ENCODE measurements at regions not wholly inside any gene's neighbourhood (a gene's known extent, or its start where the extent isn't known, plus 50 kb on each side); places are given as distances from the start of the nearest gene placed in this dataset.

GRCh38 chr5:164002628-164003027 lies 497.2 kb downstream of the MAT2B start:
- TF ChIP-seq CEBPB (IDR thresholded peaks at IDR 0.05; ENCODE audit: borderline replicate concordance in 1 of 2, low read depth in 2 of 2, low read length in 2 of 2) (no peak), NBN (IDR thresholded peaks at IDR 0.05) (no peak), EED (IDR thresholded peaks at IDR 0.05; ENCODE audit: low read depth) (no peak), CTCF (IDR thresholded peaks at IDR 0.05 in 2 of 3, conservative IDR thresholded peaks at IDR 0.05 in 1 of 3; ENCODE audit: control insufficient read depth in 2 of 3, extremely low read depth in 1 of 3, insufficient read depth in 1 of 3, low read depth in 3 of 3, low read length in 3 of 3) (no peak), POLR2A (IDR thresholded peaks at IDR 0.05; ENCODE audit: low read depth, low read length) (no peak), POLR2AphosphoS5 (IDR thresholded peaks at IDR 0.05; ENCODE audit: low read length) (no peak), MYC (IDR thresholded peaks at IDR 0.05; ENCODE audit: insufficient read depth, insufficient read length, insufficient replicate concordance, low read length, severe bottlenecking) (no peak), EZH2 (IDR thresholded peaks at IDR 0.05; ENCODE audit: borderline replicate concordance, control insufficient read depth, low read depth, low read length) (no peak), SMC3 (IDR thresholded peaks at IDR 0.05; ENCODE audit: borderline replicate concordance, low read length) (no peak)
- TF ChIP-seq, protein P1, sequence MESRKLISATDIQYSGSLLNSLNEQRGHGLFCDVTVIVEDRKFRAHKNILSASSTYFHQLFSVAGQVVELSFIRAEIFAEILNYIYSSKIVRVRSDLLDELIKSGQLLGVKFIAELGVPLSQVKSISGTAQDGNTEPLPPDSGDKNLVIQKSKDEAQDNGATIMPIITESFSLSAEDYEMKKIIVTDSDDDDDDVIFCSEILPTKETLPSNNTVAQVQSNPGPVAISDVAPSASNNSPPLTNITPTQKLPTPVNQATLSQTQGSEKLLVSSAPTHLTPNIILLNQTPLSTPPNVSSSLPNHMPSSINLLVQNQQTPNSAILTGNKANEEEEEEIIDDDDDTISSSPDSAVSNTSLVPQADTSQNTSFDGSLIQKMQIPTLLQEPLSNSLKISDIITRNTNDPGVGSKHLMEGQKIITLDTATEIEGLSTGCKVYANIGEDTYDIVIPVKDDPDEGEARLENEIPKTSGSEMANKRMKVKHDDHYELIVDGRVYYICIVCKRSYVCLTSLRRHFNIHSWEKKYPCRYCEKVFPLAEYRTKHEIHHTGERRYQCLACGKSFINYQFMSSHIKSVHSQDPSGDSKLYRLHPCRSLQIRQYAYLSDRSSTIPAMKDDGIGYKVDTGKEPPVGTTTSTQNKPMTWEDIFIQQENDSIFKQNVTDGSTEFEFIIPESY (IDR thresholded peaks at IDR 0.05): no peak

Data from GM12878 (cell line).